SK-N-SH treated with all-trans-retinoic acid at 6 μM for 48 hours (cell line): ENCODE measurements at regions not wholly inside any gene's neighbourhood (a gene's known extent, or its start where the extent isn't known, plus 50 kb on each side); places are given as distances from the start of the nearest gene placed in this dataset.

Experiments
- ATAC-seq: fragments of 200-7000 bp; cut with Tn5 transposase; 3 replicates; pipeline ENCODE4 v1.9.1; 2020; ENCODE audit warnings: mild to moderate bottlenecking, moderate library complexity
- ARNTL ChIP-seq: fragments of 450-650 bp; formaldehyde crosslinking; IDR thresholded peaks from 2 replicates; pipeline ENCODE4 v1.5.0; 2020; ENCODE audit warnings: low read depth, mild to moderate bottlenecking, moderate library complexity, borderline replicate concordance
- BACH2 ChIP-seq: fragments of 250-450 bp; sonication (Bioruptor Pico); IDR thresholded peaks from 2 replicates; pipeline ENCODE4 v1.9.0; 2021; ENCODE audit warnings: mild to moderate bottlenecking, borderline replicate concordance
- CSDC2 ChIP-seq: fragments of 250-450 bp; sonication (Bioruptor Pico); IDR thresholded peaks from 2 replicates; pipeline ENCODE4 v1.5.0; 2020; ENCODE audit warnings: mild to moderate bottlenecking, moderate library complexity
- ESRRG ChIP-seq: fragments of 250-450 bp; sonication (Bioruptor Pico); IDR thresholded peaks from 2 replicates; pipeline ENCODE4 v1.6.1; 2021; ENCODE audit warnings: mild to moderate bottlenecking
- GLIS3 ChIP-seq: fragments of 250-450 bp; sonication (Bioruptor Pico); IDR thresholded peaks from 2 replicates; pipeline ENCODE4 v1.5.0; 2020; ENCODE audit warnings: mild to moderate bottlenecking, moderate library complexity
- ISL1 ChIP-seq: fragments of 250-450 bp; sonication (Bioruptor Pico); IDR thresholded peaks from 2 replicates; pipeline ENCODE4 v2.1.2; 2022; ENCODE audit warnings: mild to moderate bottlenecking, moderate library complexity
- OSR1 ChIP-seq: fragments of 250-450 bp; sonication (Bioruptor Pico); IDR thresholded peaks from 2 replicates; pipeline ENCODE4 v1.8.0; 2022; ENCODE audit warnings: moderate library complexity, mild to moderate bottlenecking, inconsistent platforms
- PPARA ChIP-seq: fragments of 250-450 bp; sonication (Bioruptor Pico); IDR thresholded peaks from 2 replicates; pipeline ENCODE4 v1.5.0; 2020; ENCODE audit warnings: mild to moderate bottlenecking, borderline replicate concordance
- RARB ChIP-seq: fragments of 250-450 bp; sonication (Bioruptor Pico); IDR thresholded peaks from 2 replicates; pipeline ENCODE4 v1.8.0; 2021; ENCODE audit warnings: mild to moderate bottlenecking, moderate library complexity
- SNAI2 ChIP-seq: fragments of 250-450 bp; sonication (Bioruptor Pico); IDR thresholded peaks from 2 replicates; pipeline ENCODE4 v1.5.0; 2020; ENCODE audit warnings: mild to moderate bottlenecking, moderate library complexity
- TCF4 ChIP-seq: fragments of 250-450 bp; sonication (Bioruptor Pico); IDR thresholded peaks from 2 replicates; pipeline ENCODE4 v1.8.0; 2021; ENCODE audit warnings: mild to moderate bottlenecking, moderate library complexity, borderline replicate concordance
- TOX ChIP-seq: fragments of 250-450 bp; sonication (Bioruptor Pico); IDR thresholded peaks from 2 replicates; pipeline ENCODE4 v1.8.0; 2021; ENCODE audit warnings: mild to moderate bottlenecking, moderate library complexity, borderline replicate concordance
- ZC3H10 ChIP-seq: fragments of 250-450 bp; sonication (Bioruptor Pico); IDR thresholded peaks from 2 replicates; pipeline ENCODE4 v1.5.1; 2021; ENCODE audit warnings: mild to moderate bottlenecking, moderate library complexity
- ZFP3 ChIP-seq: fragments of 250-450 bp; sonication (Bioruptor Pico); IDR thresholded peaks from 2 replicates; pipeline ENCODE4 v1.5.0; 2020; ENCODE audit warnings: mild to moderate bottlenecking, moderate library complexity
- ZFP30 ChIP-seq: fragments of 450-650 bp; formaldehyde crosslinking; IDR thresholded peaks from 2 replicates; pipeline ENCODE4 v1.5.0; 2022; ENCODE audit warnings: mild to moderate bottlenecking, moderate library complexity
- ZNF70 ChIP-seq: fragments of 450-650 bp; formaldehyde crosslinking; IDR thresholded peaks from 2 replicates; pipeline ENCODE4 v1.5.0; 2020; ENCODE audit warnings: mild to moderate bottlenecking, moderate library complexity
- TF ChIP-seq, protein P1 (sequence below): fragments of 250-450 bp; sonication (Bioruptor Pico); IDR thresholded peaks from 2 replicates; pipeline ENCODE4 v1.5.1; 2020; ENCODE audit warnings: low read depth, mild to moderate bottlenecking, moderate library complexity
- TF ChIP-seq, protein P2 (sequence below): fragments of 250-450 bp; sonication (Bioruptor Pico); IDR thresholded peaks from 2 replicates; pipeline ENCODE4 v1.5.1; 2021; ENCODE audit warnings: mild to moderate bottlenecking, moderate library complexity
- TF ChIP-seq, protein P3 (sequence below): fragments of 250-450 bp; sonication (Bioruptor Pico); IDR thresholded peaks from 2 replicates; pipeline ENCODE4 v1.5.0; 2020; ENCODE audit warnings: mild to moderate bottlenecking, moderate library complexity
- TF ChIP-seq, protein P4 (sequence below): fragments of 250-450 bp; sonication (Bioruptor Pico); IDR thresholded peaks from 2 replicates; pipeline ENCODE4 v1.8.0; 2021; ENCODE audit warnings: low read depth, mild to moderate bottlenecking, moderate library complexity, borderline replicate concordance
- TF ChIP-seq, protein P5 (sequence below): fragments of 250-450 bp; sonication (Bioruptor Pico); IDR thresholded peaks from 2 replicates; pipeline ENCODE4 v1.8.0; 2020; ENCODE audit warnings: mild to moderate bottlenecking, moderate library complexity, borderline replicate concordance

DNA sequence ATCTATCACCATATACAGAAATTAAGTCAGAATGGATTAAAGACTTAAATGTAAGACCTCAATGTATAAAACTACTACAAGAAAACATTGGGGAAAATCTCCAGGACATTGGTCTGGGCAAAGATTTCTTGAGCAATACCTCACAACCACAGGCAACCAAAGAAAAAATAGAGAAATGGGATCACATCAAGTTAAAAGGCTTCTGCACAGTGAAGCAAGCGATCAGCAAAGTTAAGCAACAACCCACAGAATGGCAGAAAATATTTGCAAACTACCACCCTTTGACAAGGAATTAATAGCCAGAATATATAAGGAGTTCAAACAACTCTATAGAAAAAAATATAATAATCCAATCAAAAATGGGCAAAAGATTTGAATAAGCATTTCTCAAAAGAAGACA, 236.9 kb upstream of the EMCN start:
- no peak for TF ChIP-seq BACH2 (CRISPR knock-in tag)
- TF ChIP-seq, protein P1, sequence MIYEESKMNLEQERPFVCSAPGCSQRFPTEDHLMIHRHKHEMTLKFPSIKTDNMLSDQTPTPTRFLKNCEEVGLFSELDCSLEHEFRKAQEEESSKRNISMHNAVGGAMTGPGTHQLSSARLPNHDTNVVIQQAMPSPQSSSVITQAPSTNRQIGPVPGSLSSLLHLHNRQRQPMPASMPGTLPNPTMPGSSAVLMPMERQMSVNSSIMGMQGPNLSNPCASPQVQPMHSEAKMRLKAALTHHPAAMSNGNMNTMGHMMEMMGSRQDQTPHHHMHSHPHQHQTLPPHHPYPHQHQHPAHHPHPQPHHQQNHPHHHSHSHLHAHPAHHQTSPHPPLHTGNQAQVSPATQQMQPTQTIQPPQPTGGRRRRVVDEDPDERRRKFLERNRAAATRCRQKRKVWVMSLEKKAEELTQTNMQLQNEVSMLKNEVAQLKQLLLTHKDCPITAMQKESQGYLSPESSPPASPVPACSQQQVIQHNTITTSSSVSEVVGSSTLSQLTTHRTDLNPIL = no peak
- no peak for TF ChIP-seq ZFP30
- TF ChIP-seq RARB (CRISPR knock-in tag) = no peak
- no peak for TF ChIP-seq GLIS3 (CRISPR knock-in tag)
- TF ChIP-seq ZNF70 (CRISPR knock-in tag) = no peak
- no peak for TF ChIP-seq OSR1 (CRISPR knock-in tag)
- TF ChIP-seq ARNTL (CRISPR knock-in tag) = no peak
- no peak for TF ChIP-seq TCF4 (CRISPR knock-in tag)
- no peak for TF ChIP-seq ZC3H10 (CRISPR knock-in tag)
- TF ChIP-seq, protein P2, sequence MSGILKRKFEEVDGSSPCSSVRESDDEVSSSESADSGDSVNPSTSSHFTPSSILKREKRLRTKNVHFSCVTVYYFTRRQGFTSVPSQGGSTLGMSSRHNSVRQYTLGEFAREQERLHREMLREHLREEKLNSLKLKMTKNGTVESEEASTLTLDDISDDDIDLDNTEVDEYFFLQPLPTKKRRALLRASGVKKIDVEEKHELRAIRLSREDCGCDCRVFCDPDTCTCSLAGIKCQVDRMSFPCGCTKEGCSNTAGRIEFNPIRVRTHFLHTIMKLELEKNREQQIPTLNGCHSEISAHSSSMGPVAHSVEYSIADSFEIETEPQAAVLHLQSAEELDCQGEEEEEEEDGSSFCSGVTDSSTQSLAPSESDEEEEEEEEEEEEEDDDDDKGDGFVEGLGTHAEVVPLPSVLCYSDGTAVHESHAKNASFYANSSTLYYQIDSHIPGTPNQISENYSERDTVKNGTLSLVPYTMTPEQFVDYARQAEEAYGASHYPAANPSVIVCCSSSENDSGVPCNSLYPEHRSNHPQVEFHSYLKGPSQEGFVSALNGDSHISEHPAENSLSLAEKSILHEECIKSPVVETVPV (CRISPR knock-in tag) = no peak
- TF ChIP-seq, protein P3, sequence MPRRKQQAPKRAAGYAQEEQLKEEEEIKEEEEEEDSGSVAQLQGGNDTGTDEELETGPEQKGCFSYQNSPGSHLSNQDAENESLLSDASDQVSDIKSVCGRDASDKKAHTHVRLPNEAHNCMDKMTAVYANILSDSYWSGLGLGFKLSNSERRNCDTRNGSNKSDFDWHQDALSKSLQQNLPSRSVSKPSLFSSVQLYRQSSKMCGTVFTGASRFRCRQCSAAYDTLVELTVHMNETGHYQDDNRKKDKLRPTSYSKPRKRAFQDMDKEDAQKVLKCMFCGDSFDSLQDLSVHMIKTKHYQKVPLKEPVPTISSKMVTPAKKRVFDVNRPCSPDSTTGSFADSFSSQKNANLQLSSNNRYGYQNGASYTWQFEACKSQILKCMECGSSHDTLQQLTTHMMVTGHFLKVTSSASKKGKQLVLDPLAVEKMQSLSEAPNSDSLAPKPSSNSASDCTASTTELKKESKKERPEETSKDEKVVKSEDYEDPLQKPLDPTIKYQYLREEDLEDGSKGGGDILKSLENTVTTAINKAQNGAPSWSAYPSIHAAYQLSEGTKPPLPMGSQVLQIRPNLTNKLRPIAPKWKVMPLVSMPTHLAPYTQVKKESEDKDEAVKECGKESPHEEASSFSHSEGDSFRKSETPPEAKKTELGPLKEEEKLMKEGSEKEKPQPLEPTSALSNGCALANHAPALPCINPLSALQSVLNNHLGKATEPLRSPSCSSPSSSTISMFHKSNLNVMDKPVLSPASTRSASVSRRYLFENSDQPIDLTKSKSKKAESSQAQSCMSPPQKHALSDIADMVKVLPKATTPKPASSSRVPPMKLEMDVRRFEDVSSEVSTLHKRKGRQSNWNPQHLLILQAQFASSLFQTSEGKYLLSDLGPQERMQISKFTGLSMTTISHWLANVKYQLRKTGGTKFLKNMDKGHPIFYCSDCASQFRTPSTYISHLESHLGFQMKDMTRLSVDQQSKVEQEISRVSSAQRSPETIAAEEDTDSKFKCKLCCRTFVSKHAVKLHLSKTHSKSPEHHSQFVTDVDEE (CRISPR knock-in tag) = no peak
- TF ChIP-seq, protein P4, sequence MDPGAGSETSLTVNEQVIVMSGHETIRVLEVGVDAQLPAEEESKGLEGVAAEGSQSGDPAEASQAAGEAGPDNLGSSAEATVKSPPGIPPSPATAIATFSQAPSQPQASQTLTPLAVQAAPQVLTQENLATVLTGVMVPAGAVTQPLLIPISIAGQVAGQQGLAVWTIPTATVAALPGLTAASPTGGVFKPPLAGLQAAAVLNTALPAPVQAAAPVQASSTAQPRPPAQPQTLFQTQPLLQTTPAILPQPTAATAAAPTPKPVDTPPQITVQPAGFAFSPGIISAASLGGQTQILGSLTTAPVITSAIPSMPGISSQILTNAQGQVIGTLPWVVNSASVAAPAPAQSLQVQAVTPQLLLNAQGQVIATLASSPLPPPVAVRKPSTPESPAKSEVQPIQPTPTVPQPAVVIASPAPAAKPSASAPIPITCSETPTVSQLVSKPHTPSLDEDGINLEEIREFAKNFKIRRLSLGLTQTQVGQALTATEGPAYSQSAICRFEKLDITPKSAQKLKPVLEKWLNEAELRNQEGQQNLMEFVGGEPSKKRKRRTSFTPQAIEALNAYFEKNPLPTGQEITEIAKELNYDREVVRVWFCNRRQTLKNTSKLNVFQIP = no peak
- TF ChIP-seq CSDC2 (CRISPR knock-in tag) = no peak
- no peak for TF ChIP-seq TOX (CRISPR knock-in tag)
- ATAC-seq = no peak

DNA sequence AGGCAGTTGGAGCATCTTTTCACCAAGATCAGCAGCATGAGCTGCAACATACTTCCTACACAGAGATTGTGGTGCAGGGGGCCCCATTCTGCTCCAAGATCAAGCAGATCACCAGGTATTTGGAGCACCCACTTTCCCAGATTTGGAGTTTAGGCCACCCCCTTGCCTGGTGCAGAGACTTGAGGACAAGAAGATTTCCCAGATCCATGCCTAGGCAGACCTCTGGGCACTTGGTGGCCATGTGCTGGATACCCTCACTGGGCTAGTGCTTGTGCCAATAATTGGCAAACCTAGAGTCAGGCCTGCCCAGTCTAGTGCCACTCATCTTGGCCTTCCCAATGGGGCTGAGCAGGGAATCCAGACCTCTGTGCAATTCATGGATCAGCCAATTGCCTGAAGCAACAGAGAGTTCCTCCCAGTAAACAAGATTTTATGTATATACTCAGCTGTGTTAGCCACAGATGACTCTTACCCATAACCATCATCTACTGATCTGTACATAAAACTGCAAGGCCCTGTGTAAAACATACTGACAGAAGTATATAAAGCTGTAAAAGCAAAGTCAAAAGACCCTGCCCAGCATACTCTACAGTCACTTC, 228.4 kb upstream of the EMCN start:
- TF ChIP-seq OSR1 (CRISPR knock-in tag) (no peak), ESRRG (CRISPR knock-in tag) (no peak), ISL1 (CRISPR knock-in tag) (no peak), ZFP30 (no peak), ZFP3 (CRISPR knock-in tag) (no peak), RARB (CRISPR knock-in tag) (no peak), SNAI2 (CRISPR knock-in tag) (no peak), ZC3H10 (CRISPR knock-in tag) (no peak), ZNF70 (CRISPR knock-in tag) (no peak), PPARA (CRISPR knock-in tag) (no peak), BACH2 (CRISPR knock-in tag) (no peak)
- TF ChIP-seq, protein P2 (CRISPR knock-in tag) = no peak
- TF ChIP-seq, protein P4 = no peak
- TF ChIP-seq, protein P1 = no peak
- TF ChIP-seq, protein P5, sequence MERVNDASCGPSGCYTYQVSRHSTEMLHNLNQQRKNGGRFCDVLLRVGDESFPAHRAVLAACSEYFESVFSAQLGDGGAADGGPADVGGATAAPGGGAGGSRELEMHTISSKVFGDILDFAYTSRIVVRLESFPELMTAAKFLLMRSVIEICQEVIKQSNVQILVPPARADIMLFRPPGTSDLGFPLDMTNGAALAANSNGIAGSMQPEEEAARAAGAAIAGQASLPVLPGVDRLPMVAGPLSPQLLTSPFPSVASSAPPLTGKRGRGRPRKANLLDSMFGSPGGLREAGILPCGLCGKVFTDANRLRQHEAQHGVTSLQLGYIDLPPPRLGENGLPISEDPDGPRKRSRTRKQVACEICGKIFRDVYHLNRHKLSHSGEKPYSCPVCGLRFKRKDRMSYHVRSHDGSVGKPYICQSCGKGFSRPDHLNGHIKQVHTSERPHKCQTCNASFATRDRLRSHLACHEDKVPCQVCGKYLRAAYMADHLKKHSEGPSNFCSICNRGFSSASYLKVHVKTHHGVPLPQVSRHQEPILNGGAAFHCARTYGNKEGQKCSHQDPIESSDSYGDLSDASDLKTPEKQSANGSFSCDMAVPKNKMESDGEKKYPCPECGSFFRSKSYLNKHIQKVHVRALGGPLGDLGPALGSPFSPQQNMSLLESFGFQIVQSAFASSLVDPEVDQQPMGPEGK (CRISPR knock-in tag) = no peak
- TF ChIP-seq, protein P3 (CRISPR knock-in tag) = no peak
- ATAC-seq = no peak
